ENCODE measurements at regions not wholly inside any gene's neighbourhood (a gene's known extent, or its start where the extent isn't known, plus 50 kb on each side); places are given as distances from the start of the nearest gene placed in this dataset.

DNA sequence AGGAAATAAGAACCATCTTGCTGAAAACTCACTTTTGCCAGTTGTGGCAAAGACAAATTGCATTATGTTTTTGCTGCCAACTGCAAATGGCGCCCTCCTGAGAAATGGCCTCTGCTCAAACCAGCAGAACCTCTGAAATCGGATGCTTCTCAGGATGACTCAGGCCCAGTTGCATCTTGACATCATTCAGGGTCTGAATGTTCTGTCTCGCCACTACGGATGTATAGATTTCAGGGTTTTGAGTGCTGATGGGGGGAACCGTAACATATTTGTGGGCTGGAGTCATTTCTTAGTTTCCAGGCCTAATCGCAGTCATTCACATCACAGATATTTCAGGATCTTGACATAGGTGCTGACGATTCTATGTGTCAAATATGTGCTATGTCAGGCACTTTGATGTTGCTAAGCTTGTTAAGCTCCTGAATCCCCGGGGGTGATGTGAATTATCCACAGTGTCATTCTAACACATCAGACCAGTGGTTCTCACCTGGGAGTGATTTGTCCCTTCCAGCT, 207.1 kb downstream of the NFATC2 start:
- no peak for DNase-seq

DNA sequence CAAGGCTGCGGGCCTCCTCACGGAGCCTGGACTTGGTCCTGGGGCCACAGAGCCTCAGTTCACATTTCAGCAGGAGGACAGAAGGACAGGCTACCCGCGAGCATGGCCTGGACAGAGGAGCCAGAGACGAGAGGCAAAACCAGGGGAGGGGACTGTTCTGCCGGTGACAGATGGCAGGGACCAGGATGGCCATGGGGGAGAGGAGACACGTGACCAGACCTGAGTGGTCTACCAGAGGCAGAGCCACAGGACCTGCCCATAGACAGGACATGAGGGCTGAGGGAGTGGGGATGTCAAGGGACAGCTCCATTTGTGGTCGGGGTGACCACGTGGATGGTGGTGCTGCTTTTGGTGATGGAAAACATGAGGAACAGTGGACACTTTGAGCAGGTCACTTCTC, 207.9 kb downstream of the NFATC2 start:
- no peak for DNase-seq

- no peak for DNase-seq
Measured at GRCh38 chr20:51333971-51334370, 208.5 kb downstream of the NFATC2 start.

DNA sequence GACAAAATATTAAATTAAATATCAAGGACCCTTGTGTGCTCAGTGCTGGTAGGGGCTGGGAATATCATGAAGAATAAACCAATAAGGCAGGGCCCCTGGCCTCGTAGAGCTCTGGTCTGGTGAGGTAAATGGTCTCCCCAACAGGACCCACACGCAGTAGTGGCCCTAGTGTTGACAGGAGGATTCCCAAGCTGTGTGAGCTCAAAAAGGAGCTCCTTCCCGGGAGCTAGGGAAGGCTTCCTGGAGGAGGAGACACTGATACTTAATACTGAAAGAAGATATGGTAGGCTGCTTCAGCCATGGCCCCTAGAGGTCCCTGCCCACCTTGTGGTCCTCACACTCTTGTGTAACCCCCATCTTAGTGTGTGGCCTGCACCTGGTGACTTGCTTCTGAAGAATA, 209.1 kb downstream of the NFATC2 start:
- DNase-seq, result no peak

DNA sequence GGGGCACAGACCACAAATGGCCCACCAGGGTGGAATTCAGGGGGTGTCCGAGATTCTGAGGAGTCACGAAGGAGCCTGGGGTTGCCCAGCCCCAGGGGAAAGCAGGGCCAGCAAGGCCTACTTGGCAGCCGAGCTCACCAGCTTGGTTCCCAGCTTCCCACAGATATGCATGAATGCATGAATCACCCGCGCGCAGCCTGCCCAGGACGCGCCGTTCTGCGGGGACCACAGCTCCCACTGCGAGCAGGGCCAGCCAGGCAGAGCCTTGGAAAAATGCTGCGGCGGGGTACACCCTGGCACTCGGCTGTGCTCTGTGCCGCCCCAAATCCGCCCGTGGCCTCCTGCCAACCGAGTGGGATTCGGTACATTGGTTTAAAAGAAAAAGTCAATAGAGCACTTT, 211.0 kb downstream of the NFATC2 start:
- no peak for DNase-seq

GRCh38 chr20:51329845-51330244, 212.7 kb downstream of the NFATC2 start:
- no peak for DNase-seq

DNA sequence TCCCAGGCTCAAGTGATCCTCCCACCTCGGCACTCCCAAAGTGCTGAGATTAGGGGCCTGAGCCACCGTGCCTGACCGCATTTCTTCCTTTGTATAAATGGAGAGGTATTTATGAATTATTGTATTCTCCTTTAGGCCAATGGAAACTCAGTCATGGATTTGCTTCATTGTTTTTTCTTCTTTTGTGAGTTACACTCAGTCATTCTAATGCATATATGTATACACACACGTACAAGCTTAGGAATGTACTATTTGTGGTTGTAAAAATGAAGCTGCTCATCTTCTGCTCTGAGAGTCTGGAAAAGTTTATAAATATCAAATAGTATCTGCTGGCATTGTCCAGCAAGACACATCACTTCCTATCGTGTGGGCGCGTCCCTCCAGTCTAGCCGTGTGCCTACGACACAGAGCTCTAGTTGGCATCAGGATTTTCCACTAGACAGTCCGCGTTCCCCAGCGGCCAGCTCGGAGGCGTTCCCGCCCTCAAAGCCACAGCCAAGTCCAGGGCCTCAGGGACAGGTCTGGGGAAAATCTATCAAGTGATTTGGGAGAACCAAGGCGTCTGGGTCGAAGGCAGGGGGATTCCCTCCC, 215.2 kb downstream of the NFATC2 start:
- no peak for DNase-seq

- DNase-seq, result no peak
Measured at GRCh38 chr20:51326201-51326819, 216.2 kb downstream of the NFATC2 start.

- DNase-seq, result no peak
Measured at GRCh38 chr20:51322164-51322707, 220.3 kb downstream of the NFATC2 start.

DNA sequence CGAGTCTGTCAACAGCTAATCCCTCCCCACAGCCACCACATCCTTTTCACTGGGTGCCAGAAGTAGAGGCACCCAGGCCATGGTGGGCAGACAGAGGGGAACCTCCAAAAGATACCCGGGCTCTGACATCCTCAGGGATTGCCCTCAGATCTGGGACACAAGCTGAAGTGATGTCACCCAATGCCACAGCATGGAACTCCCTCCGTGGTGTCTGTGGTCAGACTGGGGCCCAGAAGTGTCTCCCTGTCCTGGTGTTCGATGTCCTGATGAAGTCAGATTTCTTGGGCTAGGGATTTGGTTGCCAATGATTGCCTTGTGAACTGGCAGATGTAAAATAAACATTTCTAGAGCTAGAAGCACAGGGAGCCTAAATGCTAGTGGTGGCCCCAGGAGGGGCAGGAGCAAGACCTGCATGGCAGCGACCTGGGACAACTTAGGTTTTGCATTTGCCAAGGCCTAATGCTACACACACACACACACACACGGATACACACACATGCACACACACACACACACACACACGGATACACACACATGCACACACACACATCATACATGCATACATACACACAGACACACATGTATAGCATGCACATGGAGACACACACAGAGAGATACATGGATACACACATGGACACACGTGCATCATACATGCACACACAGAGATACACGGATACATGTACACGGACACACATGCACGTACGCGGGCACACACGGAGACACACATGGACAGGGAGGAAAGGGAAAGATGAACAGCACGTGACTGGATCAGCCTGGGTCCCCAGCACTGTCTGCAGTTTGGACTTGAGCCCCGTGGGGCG, 221.0 kb downstream of the NFATC2 start:
- no peak for DNase-seq

DNA sequence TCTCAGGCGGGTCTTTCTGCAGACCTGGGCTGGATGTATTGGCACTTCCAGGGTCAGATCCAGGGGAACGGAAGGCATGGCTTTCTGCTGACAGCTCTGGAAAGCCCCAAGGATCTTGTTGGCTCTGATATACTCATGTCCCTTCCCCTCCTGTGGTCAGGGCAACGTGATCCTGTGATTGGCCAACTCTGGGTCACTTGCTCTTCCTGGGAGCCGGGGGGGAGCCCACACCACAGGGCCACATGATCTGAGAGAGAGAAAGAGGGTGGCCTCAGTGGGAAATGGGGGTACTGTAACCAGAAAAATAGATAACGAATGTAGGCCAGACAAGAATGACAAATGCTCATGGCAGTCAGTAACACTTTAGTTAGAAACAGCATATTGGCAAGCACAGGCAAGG, 223.0 kb downstream of the NFATC2 start:
- no peak for DNase-seq

GRCh38 chr20:51318058-51318949, 224.2 kb downstream of the NFATC2 start:
- peak; percentile 50 for DNase-seq

DNA sequence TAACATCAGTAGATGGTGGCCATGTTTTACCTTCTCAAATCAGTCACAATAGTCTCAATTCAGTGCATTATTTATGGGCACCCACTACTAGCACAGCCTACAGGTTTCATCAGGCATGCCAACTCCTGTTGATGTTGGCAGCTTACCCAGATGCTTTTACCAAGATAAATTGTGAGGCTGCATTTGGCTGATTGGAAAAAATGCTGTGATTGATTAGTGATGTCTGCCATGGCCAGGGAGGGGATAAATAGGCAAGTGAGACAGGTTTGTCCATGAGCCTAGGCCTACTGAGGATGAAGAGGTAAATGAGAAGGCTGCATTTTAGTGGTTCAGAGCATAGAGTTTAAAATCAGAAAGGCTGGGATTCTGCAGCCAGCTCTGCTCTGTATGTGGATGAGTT, 227.1 kb downstream of the NFATC2 start:
- DNase-seq, result no peak

DNA sequence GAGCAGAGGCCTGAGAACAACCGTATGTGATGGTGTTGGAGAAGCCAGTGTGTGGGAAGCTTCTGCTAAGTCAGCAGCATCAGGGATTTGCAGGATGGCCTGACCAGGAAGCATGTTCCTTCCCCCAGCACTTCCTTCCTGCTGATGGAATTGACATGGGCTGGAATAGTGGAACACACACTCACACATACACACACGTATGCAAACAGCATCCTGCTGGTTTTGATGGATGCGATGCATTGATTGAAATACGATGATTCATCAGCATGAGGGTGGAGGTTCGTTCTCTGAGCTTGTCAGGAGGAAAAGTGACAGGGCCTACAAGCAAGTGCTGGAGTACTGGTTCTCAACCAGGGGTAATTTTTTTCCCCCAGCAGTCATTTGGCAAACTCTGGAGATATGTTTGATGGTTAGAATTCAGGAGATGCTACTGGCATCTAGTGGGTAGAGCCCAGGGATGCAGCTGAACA, 229.1 kb downstream of the NFATC2 start:
- DNase-seq, result no peak

GRCh38 chr20:51312480-51312783, 230.1 kb downstream of the NFATC2 start:
- no peak for DNase-seq

GRCh38 chr20:51311636-51312479, 230.7 kb downstream of the NFATC2 start:
- DNase-seq, result no peak

- no peak for DNase-seq
Measured at GRCh38 chr20:51310216-51310615, 232.3 kb downstream of the NFATC2 start.

DNA sequence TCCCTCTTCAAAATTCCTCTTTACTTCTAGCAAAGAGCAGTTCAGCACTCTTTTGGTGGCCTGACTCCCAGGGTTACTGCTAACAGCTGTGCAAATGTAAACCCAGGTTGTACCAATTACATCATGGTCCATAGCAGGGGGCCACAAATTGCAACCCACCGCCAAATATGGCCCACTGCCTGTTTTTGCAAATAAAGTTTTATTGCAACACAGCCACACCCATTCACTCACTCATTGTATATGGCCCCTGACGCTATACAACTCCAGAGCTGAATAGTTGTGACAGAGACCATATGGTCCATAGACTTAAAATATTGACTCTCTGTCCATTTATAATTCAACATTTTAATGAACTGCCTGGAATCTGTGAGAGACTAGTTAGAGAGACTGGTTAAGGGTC, 233.4 kb downstream of the NFATC2 start:
- no peak for DNase-seq

DNA sequence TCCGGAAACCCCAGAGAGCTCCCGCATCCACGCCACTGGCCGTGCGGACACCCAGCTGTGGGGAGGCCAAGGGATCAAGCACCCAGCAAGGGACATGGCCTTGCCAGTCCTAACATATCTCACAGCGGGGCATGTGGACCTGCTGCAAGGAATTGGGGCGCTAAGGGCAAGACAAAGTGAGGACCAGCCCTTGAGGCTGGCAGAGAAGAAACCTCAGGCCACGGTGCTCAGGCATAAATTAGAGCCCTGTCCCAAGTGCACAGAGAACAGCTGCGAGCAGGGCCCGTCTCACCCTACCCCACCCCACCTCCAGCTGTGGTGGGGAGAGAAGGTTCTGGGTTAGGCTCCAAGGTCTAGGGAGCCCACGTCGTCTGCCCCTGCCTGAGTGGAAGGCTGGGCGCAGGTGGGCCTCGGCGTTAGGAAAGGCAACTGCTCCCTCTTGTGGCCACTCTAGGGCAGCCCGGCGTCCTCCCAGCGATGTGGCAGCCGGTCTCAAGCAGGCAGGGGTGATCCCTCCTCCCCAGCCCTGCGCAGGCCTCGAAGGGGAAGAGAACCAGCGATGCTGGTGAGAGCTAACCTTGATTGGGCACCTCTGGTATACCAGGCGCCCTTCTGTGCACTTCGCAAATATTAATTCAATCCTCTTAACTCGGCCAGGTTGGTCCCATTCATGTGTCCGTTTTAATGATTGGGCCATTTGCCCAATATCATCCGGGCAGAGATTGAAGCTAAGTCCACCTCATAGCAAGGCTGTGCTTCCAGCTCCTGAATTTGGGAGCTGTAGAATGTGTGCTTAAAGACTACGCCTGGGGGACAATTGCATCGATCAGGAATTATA, 235.8 kb downstream of the NFATC2 start:
- DNase-seq, result peak; percentile 71

DNA sequence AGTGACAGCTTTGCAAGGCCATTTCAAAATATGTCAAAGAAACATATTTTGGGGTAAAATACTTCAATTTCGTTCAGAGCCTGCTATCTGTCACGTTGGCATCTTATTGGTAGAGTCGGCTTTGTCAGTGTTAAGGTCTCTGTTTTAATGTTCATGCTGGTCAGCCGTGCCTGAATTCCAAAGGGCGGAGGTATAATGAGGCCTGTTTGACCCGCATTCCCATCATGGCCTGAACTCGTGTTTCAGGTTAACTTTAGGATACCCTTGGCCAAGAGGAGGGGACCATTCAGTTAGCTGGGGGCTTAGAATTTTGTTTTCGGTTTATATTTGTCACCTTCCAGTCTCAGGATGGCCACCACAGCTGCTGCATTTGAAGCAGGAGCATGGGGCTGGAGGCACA, 236.4 kb downstream of the NFATC2 start:
- DNase-seq, result no peak
